Naive thymus-derived CD8-positive, alpha-beta T cell (primary cell): ENCODE measurements at regions not wholly inside any gene's neighbourhood (a gene's known extent, or its start where the extent isn't known, plus 50 kb on each side); places are given as distances from the start of the nearest gene placed in this dataset.
"Not testable (repeated sequence)": the region's sequence is repeated elsewhere in the genome, so short reads cannot be mapped to it uniquely, and the experiment has no call there.

Experiments
- ATAC-seq, 2 donors: fragments of 150-1000 bp; cut with Tn5 transposase in 1 of 2; sonication (Bioruptor Pico), chemical (Tn5 transposase) in 1 of 2; 1 replicate in 1 of 2; 2 replicates in 1 of 2; pipeline ENCODE4 v1.10.0; 2021; ENCODE audit warnings: mild to moderate bottlenecking in 2 of 2, moderate library complexity in 2 of 2
- POLR2A ChIA-PET: fragments of 350-600 bp; sonication (Branson Sonifier 250); formaldehyde crosslinking; loops from one replicate; lab custom pipeline; 2021; ENCODE audit warnings: antibody characterized with exemption; lab: Charles Lee
- DNase-seq, 10 donors: peaks; one replicate each; pipeline versions ENCODE4 v3.0.0 to v3.0.0-alpha.2; 2020 to 2022
- H3K27ac Mint-ChIP-seq, 10 donors: one replicate each; pipeline ENCODE4 v1.8.0; 2020 to 2022; ENCODE audit warnings: mild to moderate bottlenecking in 10 of 10, mixed read lengths in 10 of 10, moderate library complexity in 4 of 10, inconsistent platforms in 1 of 10
- H3K27me3 Mint-ChIP-seq, 5 donors: one replicate each; pipeline ENCODE4 v1.8.0; 2021 to 2022; ENCODE audit warnings: mixed read lengths in 5 of 5
- H3K36me3 Mint-ChIP-seq, 3 donors: one replicate each; pipeline ENCODE4 v1.8.0; 2020 to 2022; ENCODE audit warnings: mixed read lengths in 3 of 3, mild to moderate bottlenecking in 2 of 3, inconsistent platforms in 1 of 3
- H3K4me1 Mint-ChIP-seq, 4 donors: one replicate each; pipeline ENCODE4 v1.8.0; 2021 to 2022; ENCODE audit warnings: mixed read lengths in 4 of 4
- H3K4me3 Mint-ChIP-seq, 10 donors: one replicate each; pipeline ENCODE4 v1.8.0; 2020 to 2022; ENCODE audit warnings: mild to moderate bottlenecking in 10 of 10, mixed read lengths in 10 of 10, moderate library complexity in 6 of 10, inconsistent platforms in 1 of 10
- H3K9me3 Mint-ChIP-seq, 9 donors: one replicate each; pipeline ENCODE4 v1.8.0; 2020 to 2022; ENCODE audit warnings: mixed read lengths in 9 of 9, mild to moderate bottlenecking in 3 of 9, inconsistent platforms in 1 of 9, moderate library complexity in 1 of 9

DNA sequence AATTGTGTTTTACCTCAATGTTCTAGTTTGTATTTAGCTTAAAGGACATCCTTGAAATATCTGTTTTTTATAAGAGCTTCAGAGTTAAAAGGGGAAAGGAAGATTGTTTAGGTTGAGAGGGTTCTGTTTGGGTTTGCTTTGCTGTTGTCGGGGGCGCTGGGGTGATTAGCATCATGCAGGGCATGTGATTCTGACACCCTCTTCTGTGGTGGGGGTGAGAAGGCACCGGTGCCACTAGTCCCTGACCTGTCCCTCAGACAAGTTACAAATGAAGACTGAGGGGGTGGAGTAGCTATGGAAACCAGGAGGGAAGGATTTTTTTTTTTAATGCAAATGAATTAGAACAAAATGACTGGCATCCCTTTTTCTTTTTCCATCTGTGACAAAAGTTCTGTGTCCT is 291.3 kb downstream of the RPAP3 start:
- Mint-ChIP-seq H3K27ac (peak overlapping the region in 4 of 10 donors; percentile 6 to 63 (median 30)), H3K4me1 (peaks cover 28 to 57% (median 53%) of the 10 kb centered on the region in 4 donors), H3K9me3 (no peaks in the 10 kb centered on the region), H3K36me3 (no peaks in the 10 kb centered on the region), H3K4me3 (peak overlapping the region in 1 of 10 donors; percentile 24), H3K27me3 (no peaks in the 10 kb centered on the region)
- no peak for DNase-seq
- peak in 1 of 2 donors; percentile 21 for ATAC-seq
- POLR2A ChIA-PET, result interaction anchor here (0.7 to 1.2 kb wide), 2 partner anchors 14 to 336 kb away, joined by 3 read pairs; no protein-coding TSS in a partner anchor

GRCh38 chr12:47413806-47414205 is 292.0 kb downstream of the RPAP3 start:
- POLR2A ChIA-PET, result interaction anchor here (1.2 kb wide), 1 partner anchor 14 kb away, joined by 3 read pairs; no protein-coding TSS in a partner anchor
- Mint-ChIP-seq H3K36me3 (no peaks in the 10 kb centered on the region), H3K27me3 (no peaks in the 10 kb centered on the region), H3K4me3 (no peak overlapping the region), H3K27ac (peak overlapping the region in 2 of 10 donors; percentile 68 to 85), H3K9me3 (no peaks in the 10 kb centered on the region), H3K4me1 (peaks cover 33 to 64% (median 60%) of the 10 kb centered on the region in 4 donors)
- ATAC-seq, result no peak
- no peak for DNase-seq

- peak overlapping the region in 3 of 10 donors; percentile 0 to 19 (median 1) for H3K4me3 Mint-ChIP-seq
These were observed 293.1 kb downstream of the RPAP3 start for GRCh38 chr12:47412601-47413236.

DNA sequence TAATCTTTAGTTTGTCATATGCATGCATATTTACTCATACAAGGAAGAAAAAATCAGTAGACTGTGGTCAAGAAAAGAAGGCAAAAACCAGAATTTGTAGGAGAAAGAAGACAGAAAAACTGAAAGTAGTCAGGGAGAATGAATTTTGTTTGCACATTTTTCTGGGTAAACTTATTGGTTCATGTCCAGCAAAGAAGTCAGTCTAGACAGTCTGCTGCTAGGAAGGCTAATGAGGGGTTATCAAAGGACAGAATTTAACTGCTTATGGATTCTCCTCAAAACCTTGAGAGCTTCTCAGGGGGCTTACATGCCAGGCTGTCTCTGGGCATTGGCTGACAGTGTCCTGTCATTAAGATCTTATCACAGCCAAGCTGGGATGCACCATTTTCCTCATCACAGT is 293.9 kb downstream of the RPAP3 start:
- ATAC-seq, result no peak
- Mint-ChIP-seq H3K27ac (peak overlapping the region in 7 of 10 donors; percentile 5 to 88 (median 29)), H3K4me1 (peaks cover 43 to 83% (median 78%) of the 10 kb centered on the region in 4 donors), H3K4me3 (peak overlapping the region in 1 of 10 donors; percentile 15), H3K9me3 (no peaks in the 10 kb centered on the region), H3K27me3 (no peaks in the 10 kb centered on the region), H3K36me3 (no peaks in the 10 kb centered on the region)
- no peak for DNase-seq
- POLR2A ChIA-PET, result interaction anchor here (1.5 kb wide), 1 partner anchor 380 kb away, joined by 3 read pairs; no protein-coding TSS in a partner anchor

More at GRCh38 chr12:47412601-47413236, 293.1 kb downstream of the RPAP3 start:
- Mint-ChIP-seq H3K9me3 (no peaks in the 10 kb centered on the region), H3K27ac (peak overlapping the region in 7 of 10 donors; percentile 3 to 83 (median 15)), H3K36me3 (no peaks in the 10 kb centered on the region), H3K4me1 (peaks cover 37 to 75% (median 71%) of the 10 kb centered on the region in 4 donors), H3K27me3 (no peaks in the 10 kb centered on the region)
- POLR2A ChIA-PET, result no interaction called here
- DNase-seq, result no peak
- ATAC-seq, result no peak

DNA sequence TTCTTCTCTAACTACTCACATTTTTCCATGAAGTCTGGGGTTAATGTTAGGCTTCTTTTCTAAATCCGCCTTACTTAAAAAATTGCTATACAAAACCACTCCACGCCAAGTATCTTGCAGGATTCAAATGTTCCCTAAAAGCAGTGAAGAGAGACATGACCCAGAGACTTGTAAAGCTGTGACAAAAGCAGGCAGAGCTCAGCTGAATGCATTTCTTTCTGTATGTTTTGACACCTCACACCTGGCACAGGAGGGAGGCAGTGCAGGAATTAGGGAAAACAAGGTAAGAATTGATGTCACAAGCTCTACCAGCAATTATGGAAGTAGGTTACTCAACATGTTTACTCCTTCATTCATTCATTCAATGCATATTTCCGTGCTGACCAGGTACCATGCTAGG is 295.0 kb downstream of the RPAP3 start:
- H3K4me1 Mint-ChIP-seq, result peaks cover 46 to 83% (median 81%) of the 10 kb centered on the region in 4 donors
- no peak for DNase-seq
- no peaks in the 10 kb centered on the region for H3K9me3 Mint-ChIP-seq
- H3K27me3 Mint-ChIP-seq, result no peaks in the 10 kb centered on the region
- H3K36me3 Mint-ChIP-seq, result no peaks in the 10 kb centered on the region
- no peak for ATAC-seq
- H3K4me3 Mint-ChIP-seq, result peak overlapping the region in 9 of 10 donors; percentile 2 to 71 (median 48)
- POLR2A ChIA-PET, result interaction anchor here (0.6 to 1.5 kb wide), 3 partner anchors 134 to 379 kb away, joined by 3 to 5 read pairs (median 3); no protein-coding TSS in a partner anchor
- peak overlapping the region; percentile 51 to 93 (median 88) for H3K27ac Mint-ChIP-seq

GRCh38 chr12:47410383-47410782 is 295.4 kb downstream of the RPAP3 start:
- Mint-ChIP-seq H3K9me3 (no peaks in the 10 kb centered on the region), H3K36me3 (no peaks in the 10 kb centered on the region), H3K4me3 (peak overlapping the region in 9 of 10 donors; percentile 20 to 71 (median 49)), H3K27me3 (no peaks in the 10 kb centered on the region), H3K4me1 (peaks cover 48 to 86% (median 82%) of the 10 kb centered on the region in 4 donors), H3K27ac (peak overlapping the region; percentile 66 to 93 (median 88))
- POLR2A ChIA-PET, result interaction anchor here (0.6 to 1.5 kb wide), 5 partner anchors 134 to 379 kb away, joined by 3 to 5 read pairs (median 3); no protein-coding TSS in a partner anchor
- peak in 6 of 10 donors; percentile 14 to 68 (median 36) for DNase-seq
- ATAC-seq, result peak; percentile 79 to 84

- POLR2A ChIA-PET, result interaction anchor here (0.6 to 1.1 kb wide), 2 partner anchors 278 to 331 kb away, joined by 3 to 4 read pairs; no protein-coding TSS in a partner anchor
- Mint-ChIP-seq H3K4me3 (peak overlapping the region in 6 of 10 donors; percentile 1 to 64 (median 22)), H3K27me3 (no peaks in the 10 kb centered on the region), H3K36me3 (no peaks in the 10 kb centered on the region), H3K27ac (peak overlapping the region in 9 of 10 donors; percentile 5 to 93 (median 84)), H3K4me1 (peaks cover 46 to 83% (median 75%) of the 10 kb centered on the region in 4 donors), H3K9me3 (no peaks in the 10 kb centered on the region)
- ATAC-seq (no peak), DNase-seq (no peak)
These were observed 296.4 kb downstream of the RPAP3 start for GRCh38 chr12:47409310-47409987.

GRCh38 chr12:47408171-47408871 is 297.5 kb downstream of the RPAP3 start:
- peak overlapping the region in 8 of 10 donors; percentile 8 to 54 (median 26) for H3K4me3 Mint-ChIP-seq
- ATAC-seq, result peak; percentile 48 to 49

GRCh38 chr12:47407463-47408129 is 298.2 kb downstream of the RPAP3 start:
- Mint-ChIP-seq H3K9me3 (no peaks in the 10 kb centered on the region), H3K4me3 (peak overlapping the region in 6 of 10 donors; percentile 19 to 50 (median 33)), H3K27ac (peak overlapping the region in 9 of 10 donors; percentile 10 to 89 (median 75)), H3K36me3 (no peaks in the 10 kb centered on the region), H3K4me1 (peaks cover 43 to 80% (median 70%) of the 10 kb centered on the region in 4 donors), H3K27me3 (no peaks in the 10 kb centered on the region)
- DNase-seq (no peak), ATAC-seq (no peak)
- POLR2A ChIA-PET, result interaction anchor here (0.6 to 1.4 kb wide), 4 partner anchors 10 to 329 kb away, joined by 3 to 6 read pairs (median 4); partner anchors contain the start of gene PCED1B

More at GRCh38 chr12:47408171-47408871, 297.5 kb downstream of the RPAP3 start:
- Mint-ChIP-seq H3K27me3 (no peaks in the 10 kb centered on the region), H3K36me3 (no peaks in the 10 kb centered on the region), H3K4me1 (peaks cover 45 to 80% (median 71%) of the 10 kb centered on the region in 4 donors), H3K27ac (peak overlapping the region in 9 of 10 donors; percentile 30 to 93 (median 76)), H3K9me3 (no peaks in the 10 kb centered on the region)
- DNase-seq, result peak in 8 of 10 donors; percentile 9 to 66 (median 36)
- POLR2A ChIA-PET, result interaction anchor here (0.6 to 1.4 kb wide), 4 partner anchors 11 to 330 kb away, joined by 3 to 6 read pairs (median 4); partner anchors contain the start of gene PCED1B

- H3K4me1 Mint-ChIP-seq, result peaks cover 21 to 56% (median 40%) of the 10 kb centered on the region in 4 donors
- DNase-seq, result no peak
- peaks cover 0 to 16% (median 3%) of the 10 kb centered on the region in 9 donors for H3K9me3 Mint-ChIP-seq
- no peaks in the 10 kb centered on the region for H3K27me3 Mint-ChIP-seq
- H3K27ac Mint-ChIP-seq, result peak overlapping the region in 6 of 10 donors; percentile 16 to 83 (median 50)
- peak overlapping the region in 1 of 10 donors; percentile 15 for H3K4me3 Mint-ChIP-seq
- no peak for ATAC-seq
- no peaks in the 10 kb centered on the region for H3K36me3 Mint-ChIP-seq
- POLR2A ChIA-PET, result interaction anchor here (1.1 kb wide), 1 partner anchor 201 kb away, joined by 3 read pairs; no protein-coding TSS in a partner anchor
These were observed 302.1 kb downstream of the RPAP3 start for GRCh38 chr12:47403681-47404080.

GRCh38 chr12:47401196-47401595 is 304.6 kb downstream of the RPAP3 start:
- ATAC-seq, POLR2A ChIA-PET, DNase-seq, H3K27me3 Mint-ChIP-seq: not testable (repeated sequence)
- H3K36me3 Mint-ChIP-seq, result peaks cover 0 to 14% (median 11%) of the 10 kb centered on the region in 3 donors
- peaks cover 0 to 34% (median 12%) of the 10 kb centered on the region in 9 donors for H3K9me3 Mint-ChIP-seq
- H3K27ac Mint-ChIP-seq, result peak overlapping the region in 2 of 10 donors; percentile 16 to 50
- peaks cover 25 to 56% (median 40%) of the 10 kb centered on the region in 4 donors for H3K4me1 Mint-ChIP-seq
- peak overlapping the region in 1 of 10 donors; percentile 8 for H3K4me3 Mint-ChIP-seq
